Gastrocnemius medialis (tissue), 4 donors: ENCODE measurements at regions not wholly inside any gene's neighbourhood (a gene's known extent, or its start where the extent isn't known, plus 50 kb on each side); places are given as distances from the start of the nearest gene placed in this dataset.

ENCODE experiments used
- CTCF ChIP-seq, 5 experiments: fragments of 450-650 bp in 3 of 5; fragments of 200-600 bp in 2 of 5; sonication (generic) in 2 of 5; IDR thresholded peaks in 4 of 5; conservative IDR thresholded peaks in 1 of 5; 1 replicate in 4 of 5; 2 replicates in 1 of 5; pipeline ENCODE4 v1.5.1; 2016 to 2019; ENCODE audit warnings: antibody characterized with exemption in 5 of 5, mild to moderate bottlenecking in 3 of 5, moderate library complexity in 3 of 5
- POLR2A ChIP-seq, 2 donors: fragments of 450-650 bp; IDR thresholded peaks; one replicate each; pipeline ENCODE4 v1.6.1; 2017; ENCODE audit warnings: antibody characterized with exemption in 2 of 2, mild to moderate bottlenecking in 2 of 2, moderate library complexity in 2 of 2

- TF ChIP-seq CTCF (IDR thresholded peaks at IDR 0.05 in 4 of 5, conservative IDR thresholded peaks at IDR 0.05 in 1 of 5) (no peak), POLR2A (IDR thresholded peaks at IDR 0.05) (no peak)
Measured at GRCh38 chr4:162685410-162685809, 481.3 kb downstream of the NAF1 start.
